SJCRH30 (cell line): ENCODE measurements at regions not wholly inside any gene's neighbourhood (a gene's known extent, or its start where the extent isn't known, plus 50 kb on each side); places are given as distances from the start of the nearest gene placed in this dataset.
"Not testable (repeated sequence)": the region's sequence is repeated elsewhere in the genome, so short reads cannot be mapped to it uniquely, and the experiment has no call there.

Experiments
- DNase-seq, 2 experiments: peaks; one replicate each; pipeline ENCODE4 v3.0.0-alpha.2; 2015 to 2020
- H3K27ac ChIP-seq: fragments of 250-450 bp; sonication (Bioruptor Pico); 2 replicates; pipeline ENCODE4 v1.5.1; 2020; ENCODE audit warnings: mild to moderate bottlenecking, moderate library complexity
- H3K27me3 ChIP-seq: fragments of 250-450 bp; sonication (Bioruptor Pico); 2 replicates; pipeline ENCODE4 v1.5.1; 2020; ENCODE audit warnings: mild to moderate bottlenecking, moderate library complexity
- H3K36me3 ChIP-seq: fragments of 250-450 bp; sonication (Bioruptor Pico); 2 replicates; pipeline ENCODE4 v1.5.1; 2020; ENCODE audit warnings: mild to moderate bottlenecking, moderate library complexity
- H3K4me1 ChIP-seq: fragments of 250-450 bp; sonication (Bioruptor Pico); 2 replicates; pipeline ENCODE4 v1.5.1; 2020; ENCODE audit warnings: mild to moderate bottlenecking, moderate library complexity
- H3K4me3 ChIP-seq: fragments of 250-450 bp; sonication (Bioruptor Pico); 2 replicates; pipeline ENCODE4 v1.5.1; 2020; ENCODE audit warnings: mild to moderate bottlenecking, moderate library complexity
- H3K9me3 ChIP-seq: fragments of 250-450 bp; sonication (Bioruptor Pico); replicated peaks from 2 replicates; pipeline ENCODE4 v1.5.1; 2020; ENCODE audit warnings: mild to moderate bottlenecking, moderate library complexity

- peaks cover 18% of the 10 kb centered on the region for H3K27me3 ChIP-seq
Observed at GRCh38 chr1:53393325-53393792, 65.5 kb upstream of the LRP8 start.

GRCh38 chr1:53394306-53394705, 64.9 kb upstream of the DMRTB1 start:
- Histone ChIP-seq H3K27ac (no peak overlapping the region), H3K36me3 (no peaks in the 10 kb centered on the region), H3K9me3 (no peaks in the 10 kb centered on the region), H3K27me3 (peaks cover 18% of the 10 kb centered on the region), H3K4me1 (no peaks in the 10 kb centered on the region), H3K4me3 (no peak overlapping the region)
- no peak for DNase-seq

More at GRCh38 chr1:53393325-53393792, 65.5 kb upstream of the LRP8 start:
- Histone ChIP-seq H3K36me3 (no peaks in the 10 kb centered on the region), H3K9me3 (no peaks in the 10 kb centered on the region), H3K27ac (no peak overlapping the region), H3K4me1 (no peaks in the 10 kb centered on the region), H3K4me3 (no peak overlapping the region)
- peak; percentile 67 to 91 for DNase-seq

- H3K4me3 ChIP-seq: no peak overlapping the region
- no peak for DNase-seq
- H3K27ac ChIP-seq: no peak overlapping the region
- no peaks in the 10 kb centered on the region for H3K36me3 ChIP-seq
- H3K4me1 ChIP-seq: peaks cover 3% of the 10 kb centered on the region; the same call in 1 of the 2 replicates
- no peaks in the 10 kb centered on the region for H3K9me3 ChIP-seq
- H3K27me3 ChIP-seq: peaks cover 18% of the 10 kb centered on the region
Observed at GRCh38 chr1:53395671-53396215, 63.5 kb upstream of the DMRTB1 start.

DNA sequence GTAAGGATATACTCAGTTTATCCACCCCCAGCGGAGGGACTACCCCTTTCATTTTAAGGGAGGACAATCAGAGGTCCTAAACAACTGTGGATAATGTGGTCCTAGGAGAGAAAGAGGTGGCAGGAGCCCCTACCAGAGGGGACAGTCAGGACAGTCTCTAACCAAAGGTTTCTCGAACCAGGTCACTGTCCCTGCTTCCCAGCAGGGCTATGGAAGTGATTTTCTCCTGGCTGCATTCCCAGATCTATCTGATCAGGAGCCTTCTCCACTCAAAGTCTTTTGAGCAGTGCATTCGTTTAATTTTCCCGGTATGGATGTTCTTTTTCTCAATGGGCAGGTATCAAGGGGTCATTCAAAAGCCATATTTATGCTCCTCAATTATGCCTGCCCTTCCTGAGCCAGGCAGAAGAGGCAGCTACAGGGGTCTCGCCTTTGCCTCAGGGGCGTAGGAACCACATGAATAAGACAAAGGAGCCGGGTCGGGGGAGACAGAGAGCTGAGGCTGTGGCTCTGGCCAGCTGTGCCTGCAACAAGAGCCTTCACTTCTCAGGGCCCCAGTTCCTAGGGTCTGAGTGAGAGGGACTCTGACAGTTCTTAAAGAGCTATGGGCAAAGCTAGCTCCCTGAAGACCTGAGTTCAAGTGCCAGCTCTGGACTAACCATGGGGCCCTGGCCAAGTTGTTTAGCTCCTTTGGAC, 62.5 kb upstream of the DMRTB1 start:
- H3K4me1 ChIP-seq: peaks cover 8% of the 10 kb centered on the region; the same call in 1 of the 2 replicates
- no peaks in the 10 kb centered on the region for H3K36me3 ChIP-seq
- H3K4me3 ChIP-seq: no peak overlapping the region
- no peaks in the 10 kb centered on the region for H3K9me3 ChIP-seq
- no peak for DNase-seq
- peaks cover 21% of the 10 kb centered on the region for H3K27me3 ChIP-seq
- H3K27ac ChIP-seq: no peak overlapping the region

GRCh38 chr1:53398091-53398490, 61.1 kb upstream of the DMRTB1 start:
- no peak overlapping the region for H3K27ac ChIP-seq
- no peak for DNase-seq
- peaks cover 8% of the 10 kb centered on the region; the same call in 1 of the 2 replicates for H3K4me1 ChIP-seq
- peaks cover 32% of the 10 kb centered on the region for H3K27me3 ChIP-seq
- no peaks in the 10 kb centered on the region for H3K9me3 ChIP-seq
- no peaks in the 10 kb centered on the region for H3K36me3 ChIP-seq
- H3K4me3 ChIP-seq: no peak overlapping the region

GRCh38 chr1:53398576-53399365, 60.4 kb upstream of the DMRTB1 start:
- no peak for DNase-seq
- Histone ChIP-seq H3K4me3 (no peak overlapping the region), H3K36me3 (no peaks in the 10 kb centered on the region), H3K27ac (no peak overlapping the region), H3K9me3 (no peaks in the 10 kb centered on the region), H3K27me3 (peaks cover 37% of the 10 kb centered on the region), H3K4me1 (peaks cover 8% of the 10 kb centered on the region; the same call in 1 of the 2 replicates)

DNA sequence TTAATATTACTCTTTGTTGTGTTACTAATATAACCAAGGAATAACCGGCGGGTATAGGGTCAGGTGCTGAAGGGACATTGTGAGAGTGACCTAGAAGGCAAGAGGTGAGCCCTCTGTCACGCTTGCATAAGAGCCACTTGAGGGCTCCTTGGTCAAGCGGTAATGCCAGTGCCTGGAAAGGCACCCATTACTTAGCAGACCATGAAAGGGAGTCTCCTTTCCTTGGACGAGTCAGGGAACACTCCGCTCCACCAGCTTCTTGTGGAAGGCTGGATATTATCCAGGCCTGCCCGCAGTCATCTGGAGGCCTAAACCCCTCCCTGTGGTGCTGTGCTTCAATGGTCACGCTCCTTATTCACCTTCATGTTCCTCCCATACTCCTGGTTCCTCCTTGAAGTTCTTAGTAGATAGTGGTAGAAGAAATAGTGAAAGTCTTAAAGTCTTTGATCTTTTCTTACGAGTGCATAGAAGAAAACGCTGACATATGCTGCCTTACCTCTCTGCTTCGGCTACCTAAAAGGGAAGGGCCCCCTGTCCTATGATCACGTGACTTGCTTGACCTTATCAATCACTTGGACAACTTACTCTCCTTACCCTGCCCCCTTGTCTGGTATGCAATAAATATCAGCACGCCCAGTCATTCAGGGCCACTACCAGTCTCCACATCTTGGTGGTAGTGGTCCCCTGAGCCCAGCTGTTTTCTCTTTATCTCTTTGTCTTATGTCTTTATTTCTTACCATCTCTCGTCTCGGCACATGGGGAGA, 59.6 kb upstream of the DMRTB1 start:
- H3K4me3 ChIP-seq, H3K9me3 ChIP-seq, H3K27ac ChIP-seq, H3K4me1 ChIP-seq, DNase-seq, H3K36me3 ChIP-seq: not testable (repeated sequence)
- H3K27me3 ChIP-seq: peaks cover 36% of the 10 kb centered on the region

DNA sequence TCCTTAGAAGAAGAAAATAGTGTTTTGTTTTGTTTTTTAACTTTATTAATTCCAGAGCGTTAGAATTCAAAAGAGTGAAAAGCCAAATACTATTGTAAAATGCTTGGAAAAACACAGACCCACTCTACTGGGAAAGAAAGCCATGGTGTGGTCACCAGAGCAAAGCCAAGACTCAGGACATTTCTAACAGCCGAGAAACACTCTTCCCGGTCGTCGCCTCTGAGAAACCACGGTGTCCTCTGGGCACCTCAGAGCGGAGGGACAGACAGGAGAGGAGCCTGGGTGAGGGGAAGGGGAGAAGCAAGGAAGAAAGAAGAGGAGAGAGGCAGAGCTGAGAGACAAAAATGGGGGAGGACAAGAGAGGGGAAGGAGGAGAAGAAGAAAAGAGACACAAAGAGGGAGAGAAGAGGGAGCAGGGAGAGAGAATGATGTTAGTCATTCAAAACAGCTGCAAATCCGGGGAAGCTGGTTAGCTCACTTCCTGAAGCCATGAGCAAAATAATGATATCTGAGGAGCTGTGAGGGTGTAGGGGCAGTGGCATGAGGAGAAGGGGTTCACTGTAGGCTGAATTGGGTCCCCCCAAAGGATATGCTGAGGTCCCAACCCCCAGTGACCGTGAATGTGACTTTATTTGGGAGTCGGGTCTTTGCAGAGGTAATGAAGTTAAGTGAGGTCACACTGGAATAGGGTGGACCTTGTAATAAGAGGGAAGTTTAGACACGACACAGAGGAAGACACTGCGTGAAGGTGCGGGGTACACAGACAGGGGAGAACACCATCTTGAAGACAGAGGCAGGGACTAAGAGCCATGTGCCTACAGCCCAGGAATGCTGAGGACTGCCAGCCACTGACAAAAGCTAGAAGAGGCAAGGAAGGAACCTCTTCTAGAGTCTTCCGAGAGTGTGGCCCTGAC, 58.2 kb upstream of the DMRTB1 start:
- no peaks in the 10 kb centered on the region for H3K36me3 ChIP-seq
- no peaks in the 10 kb centered on the region for H3K9me3 ChIP-seq
- no peak overlapping the region for H3K27ac ChIP-seq
- peaks cover 34% of the 10 kb centered on the region for H3K27me3 ChIP-seq
- H3K4me1 ChIP-seq: peaks cover 8% of the 10 kb centered on the region; the same call in 1 of the 2 replicates
- DNase-seq: peak in 1 of 2 experiments; percentile 21
- peak overlapping the region; percentile 10; the same call in 1 of the 2 replicates for H3K4me3 ChIP-seq

GRCh38 chr1:53401813-53402745, 57.1 kb upstream of the DMRTB1 start:
- H3K4me1 ChIP-seq: peaks cover 8% of the 10 kb centered on the region; the same call in 1 of the 2 replicates
- H3K4me3 ChIP-seq: no peak overlapping the region
- DNase-seq: no peak
- no peak overlapping the region for H3K27ac ChIP-seq
- H3K27me3 ChIP-seq: peaks cover 26% of the 10 kb centered on the region
- no peaks in the 10 kb centered on the region for H3K36me3 ChIP-seq
- H3K9me3 ChIP-seq: no peaks in the 10 kb centered on the region

DNA sequence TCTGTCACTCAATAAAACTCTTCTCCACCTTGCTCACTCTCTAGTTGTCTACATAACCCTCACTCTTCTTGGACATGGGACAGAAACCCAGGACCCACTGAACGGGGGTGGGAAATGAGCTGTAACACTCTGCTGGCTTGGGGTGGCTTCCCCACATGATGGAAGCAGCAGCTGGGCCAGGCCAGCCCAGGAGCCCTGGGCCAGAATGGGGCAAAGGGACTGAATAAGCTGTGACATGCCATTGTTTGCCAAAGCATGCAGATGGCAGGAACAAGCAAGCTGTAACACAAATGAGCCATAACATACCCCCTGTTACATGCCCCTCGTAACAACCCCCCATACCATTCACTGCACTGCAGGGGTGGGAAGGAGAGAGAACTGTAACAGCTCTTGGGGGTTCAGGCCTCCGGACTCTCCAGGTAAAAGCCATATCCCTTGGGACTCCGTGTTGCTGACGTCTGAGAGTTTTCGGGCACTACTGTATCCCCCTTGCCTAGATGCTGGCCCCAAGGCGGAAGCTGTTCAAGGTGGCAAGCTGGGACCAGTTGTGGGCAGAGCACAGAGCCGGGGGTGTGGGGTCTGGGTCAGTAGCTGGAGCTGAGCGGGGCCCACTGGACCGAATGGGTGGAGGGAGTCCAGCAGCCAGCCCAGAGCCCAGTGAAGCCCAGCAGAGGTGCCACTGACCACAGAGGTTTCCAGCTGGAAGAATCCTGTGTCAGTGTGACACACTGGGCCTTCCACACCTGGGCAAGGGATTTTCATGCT, 56.1 kb upstream of the DMRTB1 start:
- Histone ChIP-seq H3K27ac (no peak overlapping the region), H3K4me3 (no peak overlapping the region), H3K9me3 (no peaks in the 10 kb centered on the region), H3K4me1 (peaks cover 8% of the 10 kb centered on the region; the same call in 1 of the 2 replicates), H3K36me3 (no peaks in the 10 kb centered on the region), H3K27me3 (peaks cover 24% of the 10 kb centered on the region)
- no peak for DNase-seq

- H3K27me3 ChIP-seq: peaks cover 34% of the 10 kb centered on the region
- peaks cover 5% of the 10 kb centered on the region; the same call in 1 of the 2 replicates for H3K4me1 ChIP-seq
- H3K9me3 ChIP-seq: no peaks in the 10 kb centered on the region
- no peak overlapping the region for H3K4me3 ChIP-seq
- no peak for DNase-seq
- H3K36me3 ChIP-seq: no peaks in the 10 kb centered on the region
- H3K27ac ChIP-seq: no peak overlapping the region
Observed at GRCh38 chr1:53405737-53406136, 53.5 kb upstream of the DMRTB1 start.

DNA sequence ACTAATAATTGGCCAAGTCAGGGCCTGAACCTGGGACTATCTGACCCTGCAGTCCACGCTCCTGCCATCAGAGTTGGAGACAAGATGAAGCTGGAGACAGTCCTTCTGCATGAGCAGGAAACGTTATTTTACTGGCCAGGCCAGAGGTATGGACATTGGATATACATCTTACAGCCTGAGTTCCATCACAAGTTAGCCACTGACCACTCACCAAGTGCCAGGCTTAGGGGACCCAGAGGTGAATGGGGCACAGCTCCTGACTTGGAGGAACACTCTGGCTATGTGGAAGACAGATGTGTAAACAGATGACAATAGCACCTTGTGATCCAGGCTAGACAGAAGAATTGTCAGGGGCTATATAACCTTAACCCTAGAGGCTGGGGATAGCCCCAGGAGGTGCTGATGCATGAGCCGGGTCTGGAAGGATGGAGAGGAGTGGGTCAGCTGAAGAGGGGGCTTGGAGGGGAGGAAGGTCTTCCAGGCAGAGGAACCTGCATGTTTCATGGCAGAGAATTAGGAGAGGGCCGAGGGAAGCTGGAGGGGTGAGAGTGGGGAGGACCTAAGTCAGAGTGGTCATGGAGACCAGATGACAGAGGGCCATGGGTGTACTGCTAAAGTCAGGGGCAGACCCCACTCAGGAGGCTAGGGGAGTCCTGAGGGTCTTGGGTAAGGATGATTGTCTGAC, 52.5 kb upstream of the DMRTB1 start:
- Histone ChIP-seq H3K4me1 (no peaks in the 10 kb centered on the region), H3K27me3 (peaks cover 33% of the 10 kb centered on the region), H3K36me3 (no peaks in the 10 kb centered on the region), H3K9me3 (no peaks in the 10 kb centered on the region), H3K27ac (no peak overlapping the region), H3K4me3 (no peak overlapping the region)
- DNase-seq: no peak
